NCI-H748 (cell line): ENCODE measurements at regions not wholly inside any gene's neighbourhood (a gene's known extent, or its start where the extent isn't known, plus 50 kb on each side); places are given as distances from the start of the nearest gene placed in this dataset.
"Not testable (repeated sequence)": the region's sequence is repeated elsewhere in the genome, so short reads cannot be mapped to it uniquely, and the experiment has no call there.

Source experiments
- DNase-seq: peaks from one replicate; lab custom pipeline; 2025; ENCODE audit not compliant: unreplicated experiment; lab: John Stamatoyannopoulos, UW

GRCh38 chrX:127207326-127207725 is 387.8 kb downstream of the PRR32 start:
- DNase-seq: no peak

GRCh38 chrX:127221821-127222220 is 402.3 kb downstream of the PRR32 start:
- DNase-seq: not testable (repeated sequence)

GRCh38 chrX:127243654-127244053 is 424.1 kb downstream of the PRR32 start:
- no peak for DNase-seq

GRCh38 chrX:127259742-127260141 is 440.2 kb downstream of the PRR32 start:
- DNase-seq: no peak

- peak; percentile 3 for DNase-seq
Observed at GRCh38 chrX:127276326-127276725, 456.8 kb downstream of the PRR32 start.

- DNase-seq: no peak
Observed at GRCh38 chrX:127300511-127300910, 481.0 kb downstream of the PRR32 start.

- no peak for DNase-seq
Observed at GRCh38 chrX:127302841-127303240, 483.3 kb downstream of the PRR32 start.

GRCh38 chrX:127305013-127305412 is 485.5 kb downstream of the PRR32 start:
- DNase-seq: no peak

GRCh38 chrX:127306262-127306661 is 486.7 kb downstream of the PRR32 start:
- DNase-seq: no peak

GRCh38 chrX:127313635-127314034 is 494.1 kb downstream of the PRR32 start:
- DNase-seq: no peak

GRCh38 chrX:127317159-127317558 is 497.6 kb downstream of the PRR32 start:
- DNase-seq: no peak

GRCh38 chrX:127324128-127324527 is 504.6 kb downstream of the PRR32 start:
- DNase-seq: no peak
